ENCODE measurements at regions not wholly inside any gene's neighbourhood (a gene's known extent, or its start where the extent isn't known, plus 50 kb on each side); places are given as distances from the start of the nearest gene placed in this dataset.

DNA sequence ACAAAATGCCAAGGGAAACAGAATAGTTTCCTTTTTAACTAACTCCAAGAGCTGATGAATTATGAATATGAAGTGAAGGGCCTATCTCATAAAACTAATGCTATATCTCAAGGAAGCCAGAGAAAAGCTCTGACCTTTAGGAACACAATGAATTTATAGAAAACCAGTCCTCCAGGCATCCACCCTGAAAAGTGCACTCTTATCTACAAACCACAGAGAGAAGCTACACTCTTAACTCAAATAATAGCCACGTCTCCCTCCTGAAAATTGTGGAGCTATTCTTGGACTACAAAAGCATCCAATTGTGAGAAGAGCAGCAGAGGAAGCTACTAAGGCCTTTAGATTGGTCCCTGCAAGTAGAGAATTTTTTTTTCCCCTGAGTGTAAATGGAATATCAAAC is 253.9 kb downstream of the IL15 start:
- Histone ChIP-seq H3K9ac (ENCODE audit: insufficient read depth in 1 of 2, low read length in 2 of 2) (no peak overlapping the region), H3K9me3 (ENCODE audit: control insufficient read depth in 4 of 4, insufficient read depth in 3 of 4, low read length in 3 of 4) (no peaks in the 10 kb centered on the region), H3K27ac (ENCODE audit: low read depth in 1 of 2, low read length in 1 of 2) (no peak overlapping the region), H3K4me3 (no peak overlapping the region), H3K36me3 (ENCODE audit: control insufficient read depth in 4 of 4, insufficient read depth in 4 of 4, low read length in 4 of 4) (no peaks in the 10 kb centered on the region), H3K4me1 (ENCODE audit: control insufficient read depth in 5 of 5, insufficient read depth in 5 of 5, low read length in 5 of 5) (no peaks in the 10 kb centered on the region), H3K27me3 (ENCODE audit: control insufficient read depth in 3 of 3, insufficient read depth in 3 of 3, low read length in 2 of 3) (no peaks in the 10 kb centered on the region)
- no peak for DNase-seq
- TF ChIP-seq, protein P1, sequence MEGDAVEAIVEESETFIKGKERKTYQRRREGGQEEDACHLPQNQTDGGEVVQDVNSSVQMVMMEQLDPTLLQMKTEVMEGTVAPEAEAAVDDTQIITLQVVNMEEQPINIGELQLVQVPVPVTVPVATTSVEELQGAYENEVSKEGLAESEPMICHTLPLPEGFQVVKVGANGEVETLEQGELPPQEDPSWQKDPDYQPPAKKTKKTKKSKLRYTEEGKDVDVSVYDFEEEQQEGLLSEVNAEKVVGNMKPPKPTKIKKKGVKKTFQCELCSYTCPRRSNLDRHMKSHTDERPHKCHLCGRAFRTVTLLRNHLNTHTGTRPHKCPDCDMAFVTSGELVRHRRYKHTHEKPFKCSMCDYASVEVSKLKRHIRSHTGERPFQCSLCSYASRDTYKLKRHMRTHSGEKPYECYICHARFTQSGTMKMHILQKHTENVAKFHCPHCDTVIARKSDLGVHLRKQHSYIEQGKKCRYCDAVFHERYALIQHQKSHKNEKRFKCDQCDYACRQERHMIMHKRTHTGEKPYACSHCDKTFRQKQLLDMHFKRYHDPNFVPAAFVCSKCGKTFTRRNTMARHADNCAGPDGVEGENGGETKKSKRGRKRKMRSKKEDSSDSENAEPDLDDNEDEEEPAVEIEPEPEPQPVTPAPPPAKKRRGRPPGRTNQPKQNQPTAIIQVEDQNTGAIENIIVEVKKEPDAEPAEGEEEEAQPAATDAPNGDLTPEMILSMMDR (IDR thresholded peaks at IDR 0.05; ENCODE audit: control extremely low read depth, extremely low read depth) = no peak
- ATAC-seq (ENCODE audit: insufficient read depth, low FRiP score) = no peak
- 34 to 35% methylated on average over 1 of the region's 1 CpG for WGBS, 2 donors

DNA sequence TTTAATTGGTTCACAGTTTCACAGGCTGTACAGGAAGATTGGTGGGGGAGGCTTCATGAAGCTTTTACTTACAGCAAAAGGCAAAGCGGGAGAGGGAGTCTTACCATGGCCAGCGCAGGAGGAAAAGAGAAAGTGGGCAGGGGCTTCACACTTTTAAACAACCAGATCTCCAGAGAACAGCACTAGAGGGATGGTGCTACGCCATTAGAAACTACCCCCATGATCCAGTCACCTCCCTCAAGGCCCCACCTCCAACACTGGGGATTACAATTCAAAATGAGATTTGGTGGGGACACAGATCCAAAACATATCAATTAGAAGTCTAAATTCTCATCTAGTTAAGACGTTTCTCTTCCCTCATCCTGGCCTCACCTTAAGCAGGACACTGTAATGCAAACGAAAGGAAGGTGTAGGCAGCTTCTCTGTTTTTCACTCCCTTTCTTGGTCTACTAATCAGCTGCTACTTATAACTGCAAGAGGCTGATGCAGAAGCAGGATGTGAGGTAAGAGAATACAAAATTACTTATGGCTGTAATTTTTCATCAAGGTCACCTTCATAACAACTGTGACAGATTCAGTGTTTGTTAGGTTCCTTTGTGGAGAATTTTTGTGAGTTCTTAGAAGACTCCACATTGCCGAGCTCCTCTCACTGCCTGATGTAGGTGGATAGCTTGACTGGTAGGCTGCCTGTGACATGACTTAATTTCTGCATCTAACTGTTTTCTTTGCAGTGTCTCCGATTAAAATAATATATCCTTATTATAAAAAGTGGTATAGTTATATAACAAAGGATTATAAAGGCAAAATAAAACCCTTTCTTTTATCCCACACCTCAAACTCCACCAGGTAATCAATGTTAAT is 255.1 kb downstream of the IL15 start:
- no peaks in the 10 kb centered on the region for H3K9me3 ChIP-seq (ENCODE audit: control insufficient read depth in 4 of 4, insufficient read depth in 3 of 4, low read length in 3 of 4)
- H3K27me3 ChIP-seq (ENCODE audit: control insufficient read depth in 3 of 3, insufficient read depth in 3 of 3, low read length in 2 of 3) = no peaks in the 10 kb centered on the region
- H3K27ac ChIP-seq (ENCODE audit: low read depth in 1 of 2, low read length in 1 of 2) = no peak overlapping the region
- TF ChIP-seq, protein P1 (IDR thresholded peaks at IDR 0.05; ENCODE audit: control extremely low read depth, extremely low read depth) = no peak
- WGBS, 2 donors = 86 to 93% methylated on average over 7 of the region's 7 CpGs
- no peaks in the 10 kb centered on the region for H3K4me1 ChIP-seq (ENCODE audit: control insufficient read depth in 5 of 5, insufficient read depth in 5 of 5, low read length in 5 of 5)
- no peak for DNase-seq
- no peaks in the 10 kb centered on the region for H3K36me3 ChIP-seq (ENCODE audit: control insufficient read depth in 4 of 4, insufficient read depth in 4 of 4, low read length in 4 of 4)
- ATAC-seq (ENCODE audit: insufficient read depth, low FRiP score) = no peak
- H3K4me3 ChIP-seq = no peak overlapping the region
- H3K9ac ChIP-seq (ENCODE audit: insufficient read depth in 1 of 2, low read length in 2 of 2) = no peak overlapping the region

DNA sequence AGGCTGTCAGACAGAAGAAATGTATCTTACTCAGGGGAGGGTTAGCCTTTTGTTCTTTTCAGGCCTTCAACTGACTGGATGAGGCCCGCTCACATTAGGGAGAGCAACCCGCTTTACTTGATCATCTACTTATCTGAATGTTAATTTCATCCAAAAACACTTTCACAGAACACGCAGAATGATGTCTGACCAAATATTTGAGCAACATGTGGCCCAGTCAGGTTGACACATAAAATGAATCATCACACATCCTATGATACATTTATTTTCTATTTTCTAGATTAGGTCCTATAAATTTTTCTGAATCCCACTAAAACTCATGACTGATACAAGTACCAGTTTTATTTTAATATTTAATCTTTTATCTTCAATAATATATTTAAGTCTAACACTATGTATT is 260.3 kb downstream of the IL15 start:
- no peaks in the 10 kb centered on the region for H3K9me3 ChIP-seq (ENCODE audit: control insufficient read depth in 4 of 4, insufficient read depth in 3 of 4, low read length in 3 of 4)
- WGBS, 2 donors = 97 to 98% methylated on average over 3 of the region's 3 CpGs
- TF ChIP-seq, protein P1 (IDR thresholded peaks at IDR 0.05; ENCODE audit: control extremely low read depth, extremely low read depth) = no peak
- H3K27me3 ChIP-seq (ENCODE audit: control insufficient read depth in 3 of 3, insufficient read depth in 3 of 3, low read length in 2 of 3) = no peaks in the 10 kb centered on the region
- H3K36me3 ChIP-seq (ENCODE audit: control insufficient read depth in 4 of 4, insufficient read depth in 4 of 4, low read length in 4 of 4) = no peaks in the 10 kb centered on the region
- no peak for ATAC-seq (ENCODE audit: insufficient read depth, low FRiP score)
- no peak overlapping the region for H3K4me3 ChIP-seq
- no peak overlapping the region for H3K27ac ChIP-seq (ENCODE audit: low read depth in 1 of 2, low read length in 1 of 2)
- no peaks in the 10 kb centered on the region for H3K4me1 ChIP-seq (ENCODE audit: control insufficient read depth in 5 of 5, insufficient read depth in 5 of 5, low read length in 5 of 5)
- no peak overlapping the region for H3K9ac ChIP-seq (ENCODE audit: insufficient read depth in 1 of 2, low read length in 2 of 2)
- DNase-seq = no peak
